Esophagus squamous epithelium (tissue), 4 donors: ENCODE measurements at regions not wholly inside any gene's neighbourhood (a gene's known extent, or its start where the extent isn't known, plus 50 kb on each side); places are given as distances from the start of the nearest gene placed in this dataset.
"Not testable (repeated sequence)": the region's sequence is repeated elsewhere in the genome, so short reads cannot be mapped to it uniquely, and the experiment has no call there.

Experiments
- POLR2A ChIP-seq, 4 donors: fragments of 450-650 bp; IDR thresholded peaks; one replicate each; pipeline ENCODE4 v1.6.1; 2017; ENCODE audit warnings: antibody characterized with exemption in 4 of 4, mild to moderate bottlenecking in 4 of 4, moderate library complexity in 3 of 4
- TF ChIP-seq, protein P1 (sequence below), 6 experiments: fragments of 450-650 bp in 4 of 6; fragments of 200-600 bp in 2 of 6; sonication (generic) in 2 of 6; IDR thresholded peaks; one replicate each; pipeline ENCODE4 v1.5.1; 2016 to 2019; ENCODE audit warnings: antibody characterized with exemption in 6 of 6, mild to moderate bottlenecking in 4 of 6, moderate library complexity in 4 of 6

DNA sequence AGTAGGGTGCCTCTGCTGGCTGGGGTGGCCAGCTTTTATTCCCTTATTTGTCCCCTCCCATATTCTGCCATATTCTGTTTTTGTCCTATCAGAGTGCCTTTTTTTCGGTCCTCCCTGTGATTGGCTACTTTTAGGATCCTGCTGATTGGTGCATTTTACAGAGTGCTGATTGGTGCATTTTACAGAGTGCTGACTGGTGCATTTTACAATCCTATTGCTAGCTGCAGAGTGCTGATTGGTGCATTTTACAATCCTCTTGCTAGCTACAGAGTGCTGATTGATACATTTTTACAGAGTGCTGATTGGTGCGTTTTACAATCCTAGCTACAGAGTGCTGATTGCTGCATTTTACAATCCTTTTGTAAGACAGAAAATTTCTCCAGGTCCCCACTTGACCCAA, 126.3 kb upstream of the UXS1 start:
- TF ChIP-seq, protein P1, sequence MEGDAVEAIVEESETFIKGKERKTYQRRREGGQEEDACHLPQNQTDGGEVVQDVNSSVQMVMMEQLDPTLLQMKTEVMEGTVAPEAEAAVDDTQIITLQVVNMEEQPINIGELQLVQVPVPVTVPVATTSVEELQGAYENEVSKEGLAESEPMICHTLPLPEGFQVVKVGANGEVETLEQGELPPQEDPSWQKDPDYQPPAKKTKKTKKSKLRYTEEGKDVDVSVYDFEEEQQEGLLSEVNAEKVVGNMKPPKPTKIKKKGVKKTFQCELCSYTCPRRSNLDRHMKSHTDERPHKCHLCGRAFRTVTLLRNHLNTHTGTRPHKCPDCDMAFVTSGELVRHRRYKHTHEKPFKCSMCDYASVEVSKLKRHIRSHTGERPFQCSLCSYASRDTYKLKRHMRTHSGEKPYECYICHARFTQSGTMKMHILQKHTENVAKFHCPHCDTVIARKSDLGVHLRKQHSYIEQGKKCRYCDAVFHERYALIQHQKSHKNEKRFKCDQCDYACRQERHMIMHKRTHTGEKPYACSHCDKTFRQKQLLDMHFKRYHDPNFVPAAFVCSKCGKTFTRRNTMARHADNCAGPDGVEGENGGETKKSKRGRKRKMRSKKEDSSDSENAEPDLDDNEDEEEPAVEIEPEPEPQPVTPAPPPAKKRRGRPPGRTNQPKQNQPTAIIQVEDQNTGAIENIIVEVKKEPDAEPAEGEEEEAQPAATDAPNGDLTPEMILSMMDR (IDR thresholded peaks at IDR 0.05): not testable (repeated sequence)
- TF ChIP-seq POLR2A (IDR thresholded peaks at IDR 0.05): not testable (repeated sequence)
